Panc1 (cell line): ENCODE measurements at regions not wholly inside any gene's neighbourhood (a gene's known extent, or its start where the extent isn't known, plus 50 kb on each side); places are given as distances from the start of the nearest gene placed in this dataset.

Experiments used
- ATAC-seq: fragments of 200-7000 bp; cut with Tn5 transposase; 2 replicates; pipeline ENCODE4 v1.9.1; 2020; ENCODE audit warnings: mild to moderate bottlenecking, moderate library complexity
- BruUV-seq: library from RNA; stranded (reverse); fragments of 400-500 nt; replicated peaks from 2 replicates; lab custom pipeline; 2021; lab: Mats Ljungman, UMichigan
- CTCF ChIA-PET: fragments of 300-600 bp; sonication (Branson Sonifier 250); formaldehyde crosslinking; loops from one replicate; lab custom pipeline; 2022; ENCODE audit warnings: antibody characterized with exemption; lab: Charles Lee
- POLR2A ChIA-PET: fragments of 300-600 bp; sonication (Branson Sonifier 250); formaldehyde crosslinking; loops from one replicate; lab custom pipeline; 2022; ENCODE audit warnings: antibody characterized with exemption; lab: Charles Lee
- DNase-seq: peaks from one replicate; pipeline ENCODE4 v3.0.0-alpha.2; 2010; ENCODE audit warnings: low read depth, low spot score
- H3K27ac ChIP-seq: 2 replicates; pipeline ENCODE4 v1.5.1; 2011; ENCODE audit warnings: mild to moderate bottlenecking, low read length, inconsistent platforms
- H3K27me3 ChIP-seq: fragments of 200-500 bp; sonication (Bioruptor generic); 2 replicates; pipeline ENCODE4 v1.6.0; 2014; ENCODE audit warnings: low read length, inconsistent platforms; ENCODE audit not compliant: control insufficient read depth, insufficient read depth
- H3K36me3 ChIP-seq: fragments of 200-500 bp; sonication (Bioruptor generic); 2 replicates; pipeline ENCODE4 v1.5.1; 2014; ENCODE audit warnings: inconsistent platforms, mild to moderate bottlenecking, low read length, moderate library complexity; ENCODE audit not compliant: control insufficient read depth, insufficient read depth
- H3K4me1 ChIP-seq: 2 replicates; pipeline ENCODE4 v1.5.1; 2011; ENCODE audit warnings: inconsistent platforms, mild to moderate bottlenecking, low read length, moderate library complexity; ENCODE audit not compliant: control insufficient read depth, insufficient read depth
- H3K4me3 ChIP-seq, 2 experiments: 2 replicates each; pipeline ENCODE4 v1.5.1; 2011 to 2012; ENCODE audit warnings: low read depth in 2 of 2, low read length in 2 of 2, mild to moderate bottlenecking in 2 of 2, inconsistent platforms in 1 of 2, moderate library complexity in 1 of 2
- H3K9me3 ChIP-seq: fragments of 200-500 bp; sonication (Bioruptor generic); 2 replicates; pipeline ENCODE4 v1.5.1; 2014; ENCODE audit warnings: low read depth, mild to moderate bottlenecking, inconsistent platforms, low read length, moderate library complexity; ENCODE audit not compliant: control insufficient read depth, insufficient read depth
- CTCF ChIP-seq: fragments of 450-650 bp; IDR thresholded peaks from 2 replicates; pipeline ENCODE4 v1.5.1; 2017; ENCODE audit warnings: mild to moderate bottlenecking
- POLR2AphosphoS5 ChIP-seq: IDR thresholded peaks from 2 replicates; pipeline ENCODE4 v1.6.1; 2012; ENCODE audit warnings: mild to moderate bottlenecking, low read depth, low read length, moderate library complexity
- REST ChIP-seq, 2 experiments: IDR thresholded peaks; 2 replicates each; pipeline ENCODE4 v1.6.1; 2011 to 2012; ENCODE audit warnings: low read depth in 2 of 2, control low read depth in 1 of 2, low read length in 1 of 2, mild to moderate bottlenecking in 1 of 2, moderate library complexity in 1 of 2; ENCODE audit not compliant: insufficient read depth in 1 of 2
- SIN3A ChIP-seq: IDR thresholded peaks from 2 replicates; pipeline ENCODE4 v1.6.1; 2012; ENCODE audit warnings: low read depth, mild to moderate bottlenecking, low read length, moderate library complexity, borderline replicate concordance; ENCODE audit not compliant: insufficient read depth
- TCF7L2 ChIP-seq: IDR thresholded peaks from 2 replicates; pipeline ENCODE4 v1.6.1; 2011; ENCODE audit warnings: mild to moderate bottlenecking, low read depth, low read length, inconsistent platforms
- in situ Hi-C: cut with HindIII; loops from 2 replicates; pipeline ENCODE4 v1.10.0; 2016; ENCODE audit warnings: low sequenced_read_pairs, low pct_unique_long_range_greater_than_20kb
- intact Hi-C: fragments of 100-400 bp; cut with micrococcal nuclease; formaldehyde crosslinking; loops from one replicate; pipeline ENCODE4 v1.10.0; 2022; ENCODE audit not compliant: unreplicated experiment

GRCh38 chr2:129893244-129893643 is 86.2 kb upstream of the RAB6C start:
- in situ Hi-C loops (no loop called here), intact Hi-C loops (no loop called here)
- POLR2A ChIA-PET, result no interaction called here
- H3K9me3 ChIP-seq, result no peaks in the 10 kb centered on the region
- no peaks in the 10 kb centered on the region for H3K4me1 ChIP-seq
- no peak overlapping the region for H3K27ac ChIP-seq
- no TSS peak for BruUV-seq
- H3K36me3 ChIP-seq, result no peaks in the 10 kb centered on the region
- no peak for TF ChIP-seq SIN3A
- TF ChIP-seq CTCF, result no peak
- TF ChIP-seq POLR2AphosphoS5, result no peak
- no peak for TF ChIP-seq TCF7L2
- TF ChIP-seq REST (IDR thresholded peaks at IDR 0.05; ENCODE audit: insufficient read depth in 1 of 2, low read depth in 2 of 2, low read length in 1 of 2), result no peak
- DNase-seq, result no peak
- H3K27me3 ChIP-seq, result peaks cover 6% of the 10 kb centered on the region; the same call in 1 of the 2 replicates
- H3K4me3 ChIP-seq, result no peak overlapping the region
- CTCF ChIA-PET, result no interaction called here
- ATAC-seq, result no peak

- Histone ChIP-seq H3K27me3 (peaks cover 6% of the 10 kb centered on the region; the same call in 1 of the 2 replicates), H3K4me3 (no peak overlapping the region), H3K4me1 (no peaks in the 10 kb centered on the region), H3K36me3 (no peaks in the 10 kb centered on the region), H3K27ac (no peak overlapping the region), H3K9me3 (no peaks in the 10 kb centered on the region)
- intact Hi-C loops, result no loop called here
- CTCF ChIA-PET, result no interaction called here
- in situ Hi-C loops, result no loop called here
- no peak for DNase-seq
- ATAC-seq, result no peak
- no TSS peak for BruUV-seq
- TF ChIP-seq TCF7L2, result no peak
- no peak for TF ChIP-seq POLR2AphosphoS5
- no peak for TF ChIP-seq CTCF
- TF ChIP-seq REST (IDR thresholded peaks at IDR 0.05; ENCODE audit: insufficient read depth in 1 of 2, low read depth in 2 of 2, low read length in 1 of 2), result no peak
- no peak for TF ChIP-seq SIN3A
- POLR2A ChIA-PET, result no interaction called here
These were observed 84.8 kb upstream of the RAB6C start for GRCh38 chr2:129894616-129895015.
